HEK293T (cell line): ENCODE measurements at regions not wholly inside any gene's neighbourhood (a gene's known extent, or its start where the extent isn't known, plus 50 kb on each side); places are given as distances from the start of the nearest gene placed in this dataset.
"Not testable (repeated sequence)": the region's sequence is repeated elsewhere in the genome, so short reads cannot be mapped to it uniquely, and the experiment has no call there.

ENCODE experiments used
- CTCF ChIA-PET: fragments of 350-600 bp; formaldehyde crosslinking; extraction: SDS; loops from one replicate; lab custom pipeline; 2021; ENCODE audit warnings: antibody characterized with exemption, inconsistent platforms; lab: Yijun Ruan, JAX
- POLR2A ChIA-PET: fragments of 350-600 bp; formaldehyde crosslinking; extraction: SDS; loops from one replicate; lab custom pipeline; 2020; ENCODE audit warnings: antibody characterized with exemption, inconsistent platforms; lab: Yijun Ruan, JAX
- DNase-seq: peaks from one replicate; pipeline ENCODE4 v3.0.0; 2012; ENCODE audit warnings: mixed read lengths; ENCODE audit errors: extremely low spot score
- ARNT ChIP-seq: fragments of 450-650 bp; IDR thresholded peaks from 2 replicates; pipeline ENCODE4 v1.6.1; 2017; ENCODE audit warnings: mild to moderate bottlenecking
- BHLHE40 ChIP-seq: fragments of 450-650 bp; IDR thresholded peaks from 2 replicates; pipeline ENCODE4 v1.6.1; 2016; ENCODE audit warnings: mild to moderate bottlenecking, moderate library complexity, borderline replicate concordance
- CTBP1 ChIP-seq: fragments of 450-650 bp; IDR thresholded peaks from 2 replicates; pipeline ENCODE4 v1.6.1; 2016; ENCODE audit warnings: borderline replicate concordance
- ELF4 ChIP-seq: fragments of 450-650 bp; IDR thresholded peaks from 2 replicates; pipeline ENCODE4 v1.6.1; 2017; ENCODE audit warnings: antibody characterized with exemption
- FOXA1 ChIP-seq: fragments of 450-650 bp; IDR thresholded peaks from 2 replicates; pipeline ENCODE4 v1.6.1; 2016; ENCODE audit warnings: mild to moderate bottlenecking
- FOXK2 ChIP-seq: fragments of 450-650 bp; IDR thresholded peaks from 2 replicates; pipeline ENCODE4 v1.6.1; 2016; ENCODE audit warnings: mild to moderate bottlenecking
- FOXM1 ChIP-seq: fragments of 450-650 bp; IDR thresholded peaks from 2 replicates; pipeline ENCODE4 v1.6.1; 2017; ENCODE audit warnings: mild to moderate bottlenecking, borderline replicate concordance
- HDGF ChIP-seq: fragments of 450-650 bp; IDR thresholded peaks from 2 replicates; pipeline ENCODE4 v1.6.1; 2017; ENCODE audit warnings: antibody characterized with exemption, borderline replicate concordance
- L3MBTL2 ChIP-seq: fragments of 450-650 bp; conservative IDR thresholded peaks from 2 replicates; pipeline ENCODE4 v1.6.1; 2016; ENCODE audit warnings: mild to moderate bottlenecking
- LEF1 ChIP-seq: fragments of 450-650 bp; IDR thresholded peaks from 2 replicates; pipeline ENCODE4 v1.6.1; 2017; ENCODE audit warnings: mild to moderate bottlenecking, borderline replicate concordance
- NFRKB ChIP-seq: fragments of 450-650 bp; IDR thresholded peaks from 2 replicates; pipeline ENCODE4 v1.6.1; 2016; ENCODE audit warnings: mild to moderate bottlenecking, moderate library complexity
- SP1 ChIP-seq: fragments of 450-650 bp; IDR thresholded peaks from 2 replicates; pipeline ENCODE4 v1.6.1; 2017
- SUZ12 ChIP-seq: fragments of 450-650 bp; IDR thresholded peaks from 2 replicates; pipeline ENCODE4 v1.6.1; 2016; ENCODE audit warnings: mild to moderate bottlenecking
- TARDBP ChIP-seq: fragments of 450-650 bp; IDR thresholded peaks from 2 replicates; pipeline ENCODE4 v1.6.1; 2016
- ZNF384 ChIP-seq: fragments of 450-650 bp; IDR thresholded peaks from 2 replicates; pipeline ENCODE4 v1.6.1; 2016
- TF ChIP-seq, protein P1 (sequence below): fragments of 450-650 bp; IDR thresholded peaks from 2 replicates; pipeline ENCODE4 v1.6.1; 2016

DNA sequence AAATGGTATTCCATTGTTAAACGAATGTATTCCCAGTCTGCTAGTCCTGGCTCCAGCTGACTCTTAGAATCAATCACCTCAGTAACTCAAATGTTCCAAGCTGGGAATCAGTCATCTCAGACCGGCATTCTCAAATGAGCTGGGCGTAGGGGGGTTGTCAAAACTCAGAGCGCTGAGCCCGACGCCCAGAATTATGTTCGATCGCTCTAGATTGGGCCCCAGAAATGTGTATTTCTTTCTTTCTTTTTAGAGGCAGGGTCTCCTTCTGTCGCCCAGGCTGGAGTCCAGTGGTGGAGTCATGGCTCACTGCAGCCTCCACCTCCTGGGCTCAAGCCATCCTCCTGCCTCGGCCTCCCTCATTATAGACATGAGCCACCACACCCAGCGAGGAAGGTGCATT is 99.3 kb upstream of the IGF1R start:
- ChIA-PET CTCF (interaction anchor here (1.4 kb wide), 1 partner anchor 27 kb away, joined by 3 read pairs; no protein-coding TSS in a partner anchor), POLR2A (interaction anchor here (1.1 kb wide), 1 partner anchor 97 kb away, joined by 5 read pairs; no protein-coding TSS in a partner anchor)
- no peak for TF ChIP-seq BHLHE40
- TF ChIP-seq FOXA1: no peak
- TF ChIP-seq FOXM1: no peak
- no peak for TF ChIP-seq SUZ12
- no peak for TF ChIP-seq HDGF
- TF ChIP-seq ELF4: no peak
- TF ChIP-seq NFRKB: no peak
- no peak for DNase-seq

DNA sequence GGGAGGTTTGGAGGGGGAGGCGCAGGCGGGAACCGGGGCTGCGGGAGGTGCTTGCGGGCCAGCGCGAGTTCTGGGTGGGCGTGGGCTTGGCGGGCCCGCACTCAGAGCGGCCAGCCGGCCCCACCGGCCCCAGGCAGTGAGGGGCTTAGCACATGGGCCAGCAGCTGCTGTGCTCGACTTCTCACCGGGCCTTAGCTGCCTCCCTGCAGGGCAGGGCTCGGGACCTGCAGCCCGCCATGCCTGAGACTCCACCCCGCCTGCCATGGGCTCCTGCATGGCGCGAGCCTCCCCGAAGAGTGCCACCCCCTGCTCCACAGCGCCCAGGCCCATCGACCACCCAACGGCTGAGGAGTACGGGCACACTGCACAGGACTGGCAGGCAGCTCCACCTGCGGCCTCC is 98.6 kb upstream of the IGF1R start:
- TF ChIP-seq SP1: no peak
- TF ChIP-seq FOXK2: no peak
- no peak for TF ChIP-seq ELF4
- TF ChIP-seq CTBP1: no peak
- TF ChIP-seq ZNF384: no peak
- no peak for TF ChIP-seq ARNT
- no peak for TF ChIP-seq FOXM1
- no peak for TF ChIP-seq NFRKB
- TF ChIP-seq L3MBTL2: no peak
- TF ChIP-seq SUZ12: no peak
- no peak for TF ChIP-seq FOXA1
- POLR2A ChIA-PET: no interaction called here
- DNase-seq: no peak
- CTCF ChIA-PET: no interaction called here

DNA sequence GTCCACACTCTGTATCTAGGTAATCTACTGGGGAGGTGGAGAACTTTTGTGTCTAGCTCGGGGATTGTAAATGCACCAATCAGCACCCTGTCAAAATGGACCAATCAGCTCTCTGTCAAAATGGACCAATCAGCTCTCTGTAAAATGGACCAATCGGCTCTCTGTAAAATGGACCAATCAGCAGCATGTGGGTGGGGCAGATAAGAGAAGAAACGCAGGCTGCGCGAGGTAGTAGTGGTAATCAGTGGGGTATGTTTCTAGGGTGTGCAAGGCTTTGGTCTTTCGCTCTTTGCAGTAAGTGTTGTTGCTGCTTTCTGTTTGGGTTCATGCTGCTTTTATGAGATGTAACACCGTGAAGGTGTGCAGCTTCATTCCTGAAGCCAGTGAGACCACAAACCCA is 98.0 kb upstream of the IGF1R start:
- CTCF ChIA-PET, POLR2A ChIA-PET, DNase-seq: not testable (repeated sequence)

DNA sequence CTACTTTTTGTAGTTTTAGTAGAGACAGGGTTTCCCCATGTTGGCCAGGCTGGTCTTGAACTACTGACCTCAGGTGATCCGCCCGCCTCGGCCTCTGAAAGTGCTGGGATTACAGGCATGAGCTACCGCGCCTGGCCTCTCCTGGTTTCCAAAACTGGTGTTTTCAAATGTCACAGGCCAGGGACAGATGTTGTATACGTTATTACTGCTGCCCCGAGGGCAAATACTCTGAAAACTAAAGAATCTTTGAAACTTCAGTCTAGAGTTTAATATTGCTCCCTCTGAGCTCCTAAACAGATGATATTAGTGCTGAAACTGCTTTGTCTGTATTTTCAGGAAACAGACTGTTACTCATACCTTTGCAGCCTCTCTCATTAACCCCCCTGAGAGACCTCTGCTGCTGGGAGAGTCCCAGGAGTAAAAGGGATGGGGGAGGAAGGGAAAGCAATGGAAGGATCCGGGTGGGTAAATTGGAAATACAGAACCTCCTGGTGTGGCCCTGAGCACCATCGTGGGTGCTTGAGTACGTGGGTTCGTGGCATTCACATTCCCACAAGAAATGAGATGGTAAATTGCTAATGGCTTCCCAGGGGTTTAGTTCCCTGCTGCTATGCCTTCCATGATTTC is 96.3 kb upstream of the IGF1R start:
- ChIA-PET POLR2A (no interaction called here), CTCF (no interaction called here)
- no peak for TF ChIP-seq L3MBTL2
- TF ChIP-seq, protein P1, sequence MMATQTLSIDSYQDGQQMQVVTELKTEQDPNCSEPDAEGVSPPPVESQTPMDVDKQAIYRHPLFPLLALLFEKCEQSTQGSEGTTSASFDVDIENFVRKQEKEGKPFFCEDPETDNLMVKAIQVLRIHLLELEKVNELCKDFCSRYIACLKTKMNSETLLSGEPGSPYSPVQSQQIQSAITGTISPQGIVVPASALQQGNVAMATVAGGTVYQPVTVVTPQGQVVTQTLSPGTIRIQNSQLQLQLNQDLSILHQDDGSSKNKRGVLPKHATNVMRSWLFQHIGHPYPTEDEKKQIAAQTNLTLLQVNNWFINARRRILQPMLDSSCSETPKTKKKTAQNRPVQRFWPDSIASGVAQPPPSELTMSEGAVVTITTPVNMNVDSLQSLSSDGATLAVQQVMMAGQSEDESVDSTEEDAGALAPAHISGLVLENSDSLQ: no peak
- no peak for TF ChIP-seq ARNT
- TF ChIP-seq SUZ12: no peak
- TF ChIP-seq FOXM1: no peak
- no peak for TF ChIP-seq SP1
- no peak for TF ChIP-seq CTBP1
- TF ChIP-seq ZNF384: no peak
- no peak for TF ChIP-seq TARDBP
- DNase-seq: no peak

DNA sequence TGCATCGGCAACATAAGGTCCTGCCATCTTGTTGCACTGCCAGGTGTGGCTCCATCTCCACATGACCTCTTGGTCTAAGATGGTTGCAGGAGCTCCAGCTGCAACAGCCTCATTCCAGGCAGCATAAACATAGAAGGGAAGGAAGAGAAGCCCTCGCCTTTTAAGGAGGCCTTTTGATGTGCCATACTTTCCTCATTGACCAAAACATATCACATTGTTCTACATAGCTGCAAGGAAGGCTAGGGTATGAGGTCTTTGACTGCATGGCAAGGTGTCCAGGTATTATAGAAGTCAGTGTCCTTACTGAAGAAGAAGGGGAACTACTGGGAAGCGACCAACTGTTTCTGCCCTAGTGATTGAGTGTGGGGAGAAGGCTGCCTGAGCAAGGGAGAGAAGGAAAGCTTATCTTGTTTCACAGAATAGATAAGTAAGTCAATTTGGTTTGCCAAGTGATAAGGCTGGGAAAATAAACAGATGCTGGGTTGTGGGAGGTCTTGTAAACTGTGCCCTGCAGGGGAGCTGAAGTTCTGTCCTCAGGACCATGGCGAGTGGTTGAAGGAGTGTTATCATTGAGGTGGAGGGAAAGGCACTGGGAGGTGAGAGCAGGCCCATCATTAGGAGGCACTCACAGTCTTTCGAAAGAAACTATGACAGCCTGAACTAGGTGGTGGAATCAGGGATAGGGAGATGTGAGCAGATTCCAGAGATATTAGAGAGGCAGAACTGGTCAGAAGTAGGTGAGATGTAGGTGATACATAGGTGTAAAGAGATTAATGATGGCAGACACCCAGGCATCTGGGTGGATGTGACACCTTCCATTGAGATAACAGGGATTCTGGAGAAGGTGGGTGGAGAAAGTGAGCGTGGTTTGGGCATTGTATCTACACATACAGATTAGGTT is 93.8 kb upstream of the IGF1R start:
- DNase-seq: no peak
- POLR2A ChIA-PET: no interaction called here
- CTCF ChIA-PET: no interaction called here

DNA sequence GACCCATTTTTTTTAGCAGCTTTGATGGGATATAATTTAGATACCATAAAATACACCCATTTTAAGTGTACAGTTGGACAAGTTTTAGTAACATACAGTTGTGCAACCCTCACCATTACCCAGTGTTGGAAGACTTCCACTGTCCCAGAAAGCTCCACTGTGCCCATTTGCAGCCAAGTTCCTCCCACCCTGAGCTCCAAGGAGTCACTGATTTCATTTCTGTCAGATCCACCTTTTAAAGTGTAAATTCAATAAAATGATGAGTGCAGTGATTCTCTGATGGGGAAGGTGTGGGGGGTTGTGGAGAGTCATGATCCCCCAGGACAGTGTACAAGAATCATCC is 93.2 kb upstream of the IGF1R start:
- CTCF ChIA-PET: no interaction called here
- POLR2A ChIA-PET: no interaction called here
- TF ChIP-seq FOXA1: no peak

More for the DNA sequence above, 93.8 kb upstream of the IGF1R start:
- TF ChIP-seq FOXA1 (no peak), HDGF (no peak), NFRKB (no peak), BHLHE40 (no peak), TARDBP (no peak), ELF4 (no peak), FOXK2 (no peak), LEF1 (no peak), ZNF384 (no peak), SUZ12 (no peak), FOXM1 (no peak)
- TF ChIP-seq, protein P1: no peak

DNA sequence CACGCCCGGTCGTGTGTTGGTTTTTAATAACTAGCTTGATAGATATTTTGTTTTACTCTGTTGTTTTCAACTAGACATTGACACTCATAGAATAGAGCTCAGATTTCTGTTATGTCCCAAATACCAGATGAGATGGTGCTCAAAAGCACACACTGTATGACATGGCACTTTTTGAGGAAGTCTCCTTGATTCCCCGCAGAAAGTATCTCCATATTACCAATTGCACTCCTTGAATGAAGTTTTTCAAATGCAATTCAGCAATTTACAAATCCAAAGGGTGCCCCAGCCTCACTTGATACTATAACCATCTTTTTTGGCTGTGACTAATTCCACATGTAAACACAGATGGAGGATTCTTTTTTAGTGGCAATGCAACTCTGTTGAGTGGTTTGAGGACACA is 92.0 kb upstream of the IGF1R start:
- CTCF ChIA-PET: interaction anchor here (1.4 kb wide), 1 partner anchor 12 kb away, joined by 3 read pairs; no protein-coding TSS in a partner anchor
- TF ChIP-seq TARDBP: no peak
- TF ChIP-seq LEF1: no peak
- no peak for TF ChIP-seq CTBP1
- TF ChIP-seq SP1: no peak
- TF ChIP-seq BHLHE40: no peak
- TF ChIP-seq FOXK2: no peak

More for the DNA sequence above, 93.2 kb upstream of the IGF1R start:
- no peak for DNase-seq

More for the DNA sequence above, 92.0 kb upstream of the IGF1R start:
- POLR2A ChIA-PET: interaction anchor here (1.4 kb wide), 1 partner anchor 8 kb away, joined by 3 read pairs; no protein-coding TSS in a partner anchor
- no peak for DNase-seq
